ENCODE measurements at regions not wholly inside any gene's neighbourhood (a gene's known extent, or its start where the extent isn't known, plus 50 kb on each side); places are given as distances from the start of the nearest gene placed in this dataset.

GRCh38 chrX:127571834-127572233 lies 480.4 kb downstream of the ACTRT1 start:
- TF ChIP-seq CTCF (IDR thresholded peaks at IDR 0.05), result no peak
- TF ChIP-seq POLR2A (IDR thresholded peaks at IDR 0.05), result no peak
